Dermis microvascular lymphatic vessel endothelial cell (primary cell): ENCODE measurements at regions not wholly inside any gene's neighbourhood (a gene's known extent, or its start where the extent isn't known, plus 50 kb on each side); places are given as distances from the start of the nearest gene placed in this dataset.
"Not testable (repeated sequence)": the region's sequence is repeated elsewhere in the genome, so short reads cannot be mapped to it uniquely, and the experiment has no call there.

Experiments
- DNase-seq, 2 donors: peaks; one replicate each; pipeline versions ENCODE4 v3.0.0 to v3.0.0-alpha.2; 2010; ENCODE audit warnings: low read depth in 2 of 2

DNA sequence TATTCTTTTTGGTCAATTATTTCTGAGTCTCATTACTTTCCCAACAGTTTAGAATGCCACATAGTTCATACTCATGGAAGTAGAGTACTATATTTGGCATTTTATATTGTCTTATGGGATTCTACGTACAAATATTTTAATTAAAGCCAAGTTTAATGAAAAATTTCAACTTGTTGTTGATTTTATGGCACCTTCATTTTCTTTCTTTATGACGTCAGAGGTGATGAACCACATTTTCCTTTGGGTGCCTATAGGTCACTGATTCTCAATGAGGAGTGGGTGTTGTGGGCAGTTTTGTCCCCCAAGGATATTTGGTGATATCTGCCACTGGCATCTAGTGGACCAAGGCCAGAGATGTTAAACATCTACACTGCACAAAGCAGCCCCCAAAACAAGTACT, 1071.3 kb downstream of the NXPH1 start:
- no peak for DNase-seq

DNA sequence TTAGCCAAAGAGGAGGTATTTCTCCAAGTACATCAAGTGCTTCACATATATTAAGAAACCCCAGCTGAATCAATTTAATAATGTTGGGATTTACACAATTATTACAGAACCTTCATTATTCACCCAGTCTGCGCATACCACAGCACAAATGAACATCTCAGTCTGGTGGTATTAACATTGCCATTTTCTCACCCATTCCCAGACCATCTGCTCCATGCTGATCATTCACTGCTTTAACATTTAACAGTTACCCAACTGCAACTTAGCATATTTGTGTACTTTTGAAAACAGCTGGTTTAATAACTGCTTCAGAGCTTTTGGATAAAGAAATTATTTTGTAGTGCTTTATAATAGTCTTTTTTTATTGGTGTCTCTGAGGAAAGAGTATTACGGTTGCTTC, 1072.1 kb downstream of the NXPH1 start:
- DNase-seq: no peak

DNA sequence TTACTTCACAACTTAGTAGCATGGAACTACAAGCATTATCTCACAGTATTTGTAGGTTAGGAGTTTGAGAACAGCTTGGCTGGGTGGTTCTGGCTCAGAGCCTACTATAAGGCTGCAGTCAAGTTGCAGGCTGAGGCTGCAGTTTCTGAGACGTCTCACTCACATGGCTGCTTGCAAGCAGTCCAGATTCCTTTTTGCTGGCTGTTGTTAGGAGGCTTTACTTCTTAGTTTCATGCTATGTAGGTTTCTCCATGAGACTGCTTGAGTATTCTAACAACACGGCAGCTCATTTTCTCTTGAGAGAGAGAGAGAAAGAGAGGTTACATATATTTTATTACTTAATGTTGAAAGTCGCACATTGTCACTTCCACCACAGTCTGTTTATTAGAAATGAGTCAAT, 1073.9 kb downstream of the NXPH1 start:
- DNase-seq: no peak

DNA sequence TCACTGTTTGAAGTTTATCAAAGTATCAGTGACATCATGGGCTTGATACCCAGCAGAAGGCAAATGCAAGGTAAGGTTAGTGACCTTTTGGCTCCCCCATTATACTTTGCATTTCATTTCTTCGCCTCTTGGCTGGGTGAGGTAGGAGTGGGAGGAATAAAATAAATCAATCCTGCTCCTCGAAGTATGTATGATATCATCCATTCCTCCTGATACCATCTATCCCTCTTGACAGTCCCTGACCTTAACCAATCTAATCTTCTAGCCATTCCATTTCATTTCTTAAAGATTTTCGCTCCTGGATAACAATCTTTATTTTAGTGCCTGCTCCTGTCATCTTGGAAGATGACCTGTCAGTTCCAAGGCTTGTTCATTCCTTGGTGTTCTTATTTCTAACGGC, 1083.3 kb downstream of the NXPH1 start:
- no peak for DNase-seq

DNA sequence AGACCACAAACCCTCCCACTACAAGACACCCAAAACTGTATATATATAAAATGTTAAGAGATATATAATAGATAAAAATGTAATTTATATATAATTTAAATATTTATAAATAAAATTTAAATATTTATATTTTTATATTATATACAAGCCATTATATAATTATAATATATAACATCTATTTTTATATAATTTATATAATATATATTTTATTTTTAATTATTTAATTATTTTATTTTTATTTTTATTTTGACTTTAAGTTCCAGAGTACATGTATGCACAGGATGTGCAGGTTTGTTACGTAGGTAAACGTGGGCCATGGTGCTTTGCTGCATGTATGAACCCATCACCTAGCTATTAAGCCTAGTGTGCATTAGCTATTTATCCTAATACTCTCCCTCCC, 1090.2 kb downstream of the NXPH1 start:
- no peak for DNase-seq

DNA sequence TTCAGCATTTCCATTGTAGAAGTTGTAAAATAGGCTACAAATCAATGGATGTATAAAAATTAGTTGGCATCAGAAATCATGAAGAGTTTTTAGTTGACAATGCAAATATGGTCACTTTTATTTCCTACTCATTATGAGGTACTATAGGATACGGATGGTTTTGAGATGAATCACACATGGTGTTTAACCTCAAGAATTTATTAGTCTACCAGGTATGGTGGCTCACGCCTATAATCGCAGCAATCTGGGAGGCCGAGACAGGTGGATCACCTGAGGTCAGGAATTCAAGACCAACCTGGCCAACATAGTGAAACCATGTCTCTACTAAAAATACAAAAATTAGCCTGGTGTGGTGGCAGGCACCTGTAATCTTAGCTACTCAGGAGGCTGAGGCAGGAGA, 1119.0 kb downstream of the NXPH1 start:
- not testable (repeated sequence) for DNase-seq

DNA sequence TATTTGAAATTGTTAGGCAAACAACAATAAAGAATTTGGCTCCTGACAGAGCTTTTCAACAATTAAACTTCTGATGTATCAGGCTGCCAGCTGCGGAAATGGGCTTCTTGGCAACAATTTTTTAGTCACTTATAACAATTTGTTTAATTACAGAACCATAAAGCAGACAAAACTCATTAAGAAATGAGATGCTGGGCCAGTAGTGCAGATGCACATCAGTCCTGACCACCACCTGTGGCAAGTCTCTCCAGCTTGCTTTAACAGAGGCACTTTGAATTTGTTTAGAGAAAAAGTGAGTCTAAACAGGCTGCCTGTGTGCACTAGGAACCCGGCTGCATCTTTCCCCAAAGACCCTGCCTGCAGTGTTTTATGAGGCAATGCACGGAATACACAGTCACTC, 1124.4 kb downstream of the NXPH1 start:
- DNase-seq: no peak

DNA sequence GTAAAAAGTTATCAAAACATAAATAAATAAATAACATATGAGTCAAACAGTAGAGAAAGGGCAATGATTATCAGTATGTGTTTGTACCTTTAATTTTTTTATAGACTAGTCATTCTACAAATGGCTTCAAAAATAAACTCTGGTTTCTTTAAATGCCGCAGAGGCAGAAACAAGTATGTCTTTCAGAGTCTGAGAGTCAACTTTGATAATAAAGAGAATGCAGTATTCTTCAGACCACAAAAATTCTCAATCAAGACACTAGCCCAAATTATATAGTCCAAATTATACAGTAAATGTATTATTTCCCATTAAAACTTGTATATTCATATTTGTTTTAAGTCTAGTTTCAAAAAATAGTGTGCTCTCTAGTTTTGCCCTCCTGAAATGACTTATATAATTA, 1142.3 kb downstream of the NXPH1 start:
- no peak for DNase-seq

DNA sequence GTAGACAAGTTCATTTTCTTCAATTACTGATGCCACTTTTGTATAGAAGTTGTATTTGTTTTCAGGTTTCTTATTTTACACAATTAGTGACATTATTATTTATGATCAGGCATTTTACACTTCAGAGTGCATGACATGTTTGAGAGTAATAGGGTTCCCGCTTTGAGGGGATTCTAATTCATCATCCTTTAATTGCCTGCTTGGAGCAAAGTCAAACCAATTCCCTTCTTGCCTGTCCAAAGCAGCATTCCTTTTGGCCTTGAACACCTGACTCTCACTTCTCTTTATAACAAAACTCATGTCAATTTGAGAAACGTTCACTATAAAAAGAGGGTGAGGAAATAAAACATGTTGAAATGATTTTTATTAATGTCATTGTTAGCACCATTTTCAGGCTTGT, 1149.4 kb downstream of the NXPH1 start:
- no peak for DNase-seq

DNA sequence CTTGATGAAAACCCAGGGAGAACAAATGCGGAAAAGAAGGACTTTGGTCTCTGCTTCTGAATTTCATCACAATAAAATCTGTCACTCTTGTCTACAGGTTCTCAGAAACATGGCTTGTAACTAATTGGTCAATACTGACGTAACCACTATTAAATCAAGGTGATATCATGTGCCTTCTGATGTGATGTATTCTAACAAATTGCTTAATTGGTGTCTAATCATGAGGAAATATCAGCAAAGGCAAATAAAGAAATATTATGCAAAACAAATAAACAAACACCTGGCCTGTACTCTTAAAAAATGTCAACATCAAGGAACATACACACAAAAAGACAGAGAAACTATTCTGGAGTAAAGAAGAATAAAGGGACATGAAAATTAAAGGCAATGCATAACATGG, 1165.0 kb downstream of the NXPH1 start:
- no peak for DNase-seq

DNA sequence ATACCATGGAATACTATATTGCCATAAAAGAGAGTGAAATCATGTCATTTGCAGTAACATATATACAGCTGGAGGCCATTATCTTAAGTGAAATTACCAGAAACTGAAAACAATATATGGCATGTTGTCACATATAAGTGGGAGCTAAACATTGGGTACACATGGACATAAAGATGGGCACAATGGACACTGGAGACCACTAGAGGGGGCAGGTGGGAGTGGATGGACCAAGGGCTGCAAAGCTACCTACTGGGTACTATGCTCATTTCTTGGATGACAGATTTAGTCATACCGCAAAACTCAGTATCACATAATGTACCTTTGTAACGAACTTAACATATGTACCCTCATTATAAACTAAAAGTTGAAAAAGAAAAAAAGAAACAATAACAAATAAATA, 1167.6 kb downstream of the NXPH1 start:
- DNase-seq: no peak

DNA sequence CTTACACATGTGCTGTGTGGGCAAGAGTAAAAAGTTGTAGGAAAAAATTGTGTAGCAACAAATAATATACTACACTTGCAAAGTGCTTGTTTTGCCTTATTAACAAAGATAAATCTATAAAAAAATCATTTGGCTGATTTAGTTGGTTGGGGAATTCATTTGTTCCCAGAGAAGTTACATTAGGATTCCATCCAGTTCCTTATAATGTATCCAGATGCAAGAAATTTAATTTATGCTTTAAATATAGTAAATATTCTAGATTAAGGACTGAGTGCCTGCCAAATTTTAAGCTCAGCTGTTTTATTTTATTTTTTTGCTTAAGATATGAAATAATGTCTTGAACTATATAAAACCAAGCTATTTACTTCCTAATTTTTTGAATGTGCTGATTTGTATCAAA, 1169.9 kb downstream of the NXPH1 start:
- no peak for DNase-seq

DNA sequence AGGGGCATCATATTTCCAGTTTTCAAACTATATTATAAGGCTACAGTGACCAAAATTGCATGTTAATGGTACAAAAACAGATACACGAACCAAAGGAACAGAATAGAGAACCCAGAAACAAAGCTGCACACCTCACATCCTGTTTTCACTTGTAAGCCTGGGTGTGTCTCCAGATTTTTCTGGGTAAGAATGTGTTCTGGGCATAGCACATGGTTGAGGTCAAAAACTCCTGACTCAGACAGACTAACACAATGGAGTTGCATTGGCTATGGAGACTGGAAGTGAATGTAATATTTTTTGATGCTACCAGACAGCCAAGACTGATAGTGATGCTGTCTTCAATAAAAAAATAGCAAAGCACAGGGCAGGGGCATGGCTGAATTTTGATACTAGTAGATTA, 1175.2 kb downstream of the NXPH1 start:
- DNase-seq: no peak

DNA sequence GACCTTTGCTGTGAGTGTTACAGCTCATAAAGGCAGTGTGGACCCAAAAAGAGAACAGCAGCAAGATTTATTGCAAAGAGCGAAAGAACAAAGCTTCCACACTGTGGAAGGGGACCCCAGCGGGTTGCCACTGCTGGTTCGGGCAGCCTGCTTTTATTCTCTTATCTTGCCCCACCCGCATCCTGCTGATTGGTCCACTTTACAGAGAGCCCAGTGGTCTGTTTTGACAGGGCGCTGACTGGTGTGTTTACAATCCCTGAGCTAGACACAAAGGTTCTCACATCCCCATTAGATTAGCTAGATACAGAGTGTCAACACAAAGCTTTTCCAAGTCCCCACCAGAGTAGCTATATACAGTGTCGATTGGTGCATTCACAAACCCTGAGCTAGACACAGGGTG, 1187.5 kb downstream of the NXPH1 start:
- DNase-seq: not testable (repeated sequence)

DNA sequence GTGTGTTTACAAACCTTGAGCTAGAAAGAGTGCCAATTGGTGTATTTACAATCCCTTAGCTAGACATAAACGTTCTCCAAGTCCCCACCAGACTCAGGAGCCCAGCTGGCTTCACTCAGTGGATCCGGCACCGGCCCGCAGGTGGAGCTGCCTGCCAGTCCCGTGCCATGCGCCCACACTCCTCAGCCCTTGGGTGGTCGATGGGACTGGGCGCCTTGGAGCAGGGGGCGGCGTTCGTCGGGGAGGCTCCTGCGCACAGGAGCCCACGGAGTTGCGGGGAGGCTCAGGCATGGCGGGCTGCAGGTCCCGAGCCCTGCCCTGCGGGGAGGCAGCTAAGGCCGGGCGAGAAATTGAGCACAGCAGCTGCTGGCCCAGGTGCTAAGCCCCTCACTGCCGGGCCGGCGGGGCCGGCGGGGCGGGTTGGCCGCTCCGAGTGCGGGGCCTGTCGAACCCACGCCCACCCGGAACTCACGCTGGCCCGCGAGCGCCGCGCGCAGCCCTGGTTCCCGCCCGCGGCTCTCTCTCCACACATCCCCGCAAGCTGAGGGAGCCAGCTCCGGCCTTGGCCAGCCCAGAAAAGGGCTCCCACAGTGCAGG, 1188.0 kb downstream of the NXPH1 start:
- DNase-seq: not testable (repeated sequence)

DNA sequence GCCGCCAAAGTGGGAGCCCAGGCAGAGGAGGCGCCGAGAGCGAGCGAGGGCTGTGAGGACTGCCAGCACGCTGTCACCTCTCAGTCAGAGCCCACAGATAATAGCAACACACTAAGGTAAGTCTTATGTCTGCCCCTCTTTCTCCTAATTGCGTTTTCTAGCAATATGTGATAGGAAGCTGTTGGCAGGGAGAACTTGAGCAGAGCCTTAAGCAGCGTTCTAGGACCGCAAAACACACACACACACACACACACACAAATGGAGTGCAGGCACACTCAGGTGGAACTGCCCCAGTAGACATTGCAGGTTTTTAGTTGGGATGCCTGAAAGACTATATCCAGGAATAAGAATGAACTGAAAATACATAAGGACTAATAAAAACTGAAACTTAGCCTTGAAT, 1188.5 kb downstream of the NXPH1 start:
- DNase-seq: no peak

DNA sequence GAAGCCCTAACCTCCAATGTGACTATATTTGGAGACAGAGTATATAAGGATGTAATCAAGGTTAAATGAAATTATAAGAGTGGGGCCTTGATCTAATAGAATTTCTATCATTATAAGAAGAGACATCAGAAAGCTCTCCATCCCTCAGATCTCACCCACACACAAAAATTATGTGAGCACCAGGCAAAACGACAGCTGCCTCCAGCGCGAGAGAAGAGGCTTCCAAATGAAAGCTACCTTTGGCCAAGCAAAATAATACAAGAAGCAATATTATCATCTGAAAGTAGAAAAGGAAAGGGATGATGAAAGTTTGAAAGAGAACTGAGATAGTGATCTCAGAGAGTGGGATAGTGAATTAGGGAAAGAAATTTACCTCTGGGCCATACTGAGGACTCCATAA, 1192.5 kb downstream of the NXPH1 start:
- no peak for DNase-seq

DNA sequence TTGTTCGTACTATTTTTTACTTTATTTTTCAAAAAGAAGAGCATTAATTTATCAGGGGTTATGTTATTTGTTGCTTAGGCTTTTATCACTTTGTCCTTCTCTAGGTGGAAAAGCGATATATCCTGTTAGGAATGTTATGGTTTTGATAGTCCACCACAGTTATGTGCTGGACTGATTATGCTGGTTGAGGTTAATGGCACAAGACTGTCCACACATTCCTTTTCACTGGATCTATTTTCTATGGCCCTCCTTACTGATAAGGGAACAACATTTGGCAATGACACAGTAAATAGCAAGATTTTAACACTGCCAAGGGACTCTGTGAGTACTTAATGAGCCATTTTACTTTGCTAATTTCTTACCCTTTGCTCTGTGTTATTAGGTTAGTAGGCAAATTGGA, 1212.3 kb downstream of the NXPH1 start:
- DNase-seq: no peak

DNA sequence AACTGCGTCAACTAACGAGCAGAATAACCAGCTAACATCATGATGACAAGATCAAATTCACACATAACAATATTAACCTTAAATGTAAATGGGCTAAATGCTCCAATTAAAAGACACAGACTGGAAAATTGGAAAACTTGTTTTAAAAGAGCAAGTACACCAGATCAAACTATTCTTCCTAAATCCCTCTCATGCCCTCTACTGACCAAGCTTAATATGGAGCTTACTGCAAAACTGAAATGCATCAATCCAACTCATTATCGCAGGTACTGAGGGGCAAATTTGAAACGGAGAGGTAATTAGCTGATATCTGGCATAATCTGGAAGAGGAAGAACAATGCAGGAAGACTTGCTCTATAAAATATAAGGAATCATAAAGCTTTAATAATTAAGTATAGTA, 1223.8 kb downstream of the NXPH1 start:
- no peak for DNase-seq

DNA sequence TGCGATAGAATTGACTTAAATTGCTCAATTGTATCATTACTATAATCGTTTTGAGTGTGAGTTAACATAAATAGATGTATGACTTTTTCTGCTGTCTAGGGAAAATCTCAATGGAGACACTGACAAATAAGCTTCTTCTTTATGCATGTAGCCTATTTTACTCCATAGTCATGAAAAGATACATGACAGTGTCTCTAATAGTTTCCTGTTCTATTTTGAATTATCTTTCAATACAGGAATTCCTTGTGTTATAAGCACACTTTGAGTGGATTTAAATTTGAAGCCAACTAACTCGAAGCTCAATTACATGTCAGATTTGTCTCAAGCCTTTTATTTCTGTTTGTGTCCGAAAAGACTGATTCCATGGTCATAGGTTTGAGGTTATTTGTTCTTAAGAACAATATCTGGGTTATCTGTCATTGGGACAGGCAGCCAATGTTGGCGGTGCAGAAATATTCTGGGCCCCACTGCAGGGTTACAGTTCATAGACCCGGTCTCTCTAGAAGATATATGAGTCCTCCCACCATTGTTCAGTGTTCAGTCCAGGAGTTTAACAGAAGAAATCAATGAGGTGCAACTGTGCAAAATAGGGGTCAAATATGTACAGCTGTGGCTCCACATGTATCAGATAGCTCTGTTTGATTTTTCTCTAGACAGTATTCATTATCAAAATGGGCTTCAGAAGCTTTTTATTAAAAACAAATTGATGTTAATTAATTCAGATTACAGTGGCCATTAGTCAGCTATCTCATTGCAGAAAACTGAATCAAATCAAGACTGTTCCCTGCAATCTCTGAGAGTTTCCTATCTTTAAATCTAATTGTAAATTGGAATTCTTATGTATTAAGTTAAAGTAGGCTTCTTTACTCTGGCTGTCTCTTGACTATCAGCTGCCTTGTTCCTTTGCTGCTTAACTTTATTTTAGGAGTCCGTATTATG, 1238.8 kb downstream of the NXPH1 start:
- no peak for DNase-seq

DNA sequence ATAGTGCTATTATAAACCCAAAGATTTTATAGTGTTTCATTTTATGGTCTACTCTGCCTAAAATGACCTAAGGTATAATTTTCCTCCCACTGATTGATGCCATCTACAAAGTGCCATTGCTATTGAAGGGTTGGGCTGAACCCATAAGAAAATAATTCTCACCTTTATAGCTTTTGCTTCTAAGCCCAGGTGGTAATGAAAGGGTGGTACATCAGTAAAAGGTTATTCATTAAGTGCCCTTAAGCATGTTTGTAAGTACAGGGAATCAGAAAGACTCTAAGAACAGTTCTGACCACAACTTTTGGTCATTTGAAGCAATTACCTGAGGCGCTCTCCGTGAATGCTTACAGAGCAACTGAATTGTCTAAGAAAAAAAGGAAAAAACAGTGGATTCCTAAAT, 1247.3 kb downstream of the NXPH1 start:
- DNase-seq: no peak

DNA sequence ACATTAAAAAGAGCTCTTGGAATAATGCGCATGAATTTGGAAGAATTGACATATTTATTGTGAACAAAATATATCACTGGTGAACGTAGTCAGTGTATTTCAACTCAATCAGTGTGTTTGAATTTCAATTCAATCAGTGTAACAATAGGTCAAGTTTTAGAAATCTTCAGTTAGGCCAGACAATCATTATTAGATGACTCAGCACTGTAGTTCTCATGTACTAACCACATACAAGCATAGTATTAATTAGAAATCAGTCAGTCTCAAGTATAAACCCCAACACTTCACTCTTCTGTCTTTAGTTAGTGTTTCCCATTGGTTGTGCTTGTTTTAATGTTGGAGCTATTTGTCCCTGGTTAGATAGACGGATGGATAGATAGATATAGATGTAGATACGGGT, 1247.9 kb downstream of the NXPH1 start:
- no peak for DNase-seq

DNA sequence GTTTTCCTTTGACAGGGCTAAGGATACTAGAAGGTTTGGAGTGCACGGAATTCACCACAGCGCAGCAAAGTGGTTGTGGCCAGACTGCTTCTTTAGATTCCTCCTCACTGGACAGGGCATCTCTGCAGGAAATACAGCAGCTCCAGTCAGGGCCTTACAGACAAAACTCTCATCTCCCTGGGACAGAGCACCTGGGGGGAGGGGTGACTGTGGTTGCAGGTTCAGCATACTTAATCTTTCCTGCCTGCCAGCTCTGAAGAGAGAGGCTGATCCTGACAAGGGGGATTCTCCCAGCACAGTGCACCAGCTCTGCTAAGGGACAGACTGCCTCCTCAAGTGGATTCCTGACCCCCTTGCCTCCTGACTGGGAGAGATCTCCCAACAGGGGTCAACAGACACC, 1257.9 kb downstream of the NXPH1 start:
- no peak for DNase-seq
